ENCODE measurements at regions not wholly inside any gene's neighbourhood (a gene's known extent, or its start where the extent isn't known, plus 50 kb on each side); places are given as distances from the start of the nearest gene placed in this dataset.

DNA sequence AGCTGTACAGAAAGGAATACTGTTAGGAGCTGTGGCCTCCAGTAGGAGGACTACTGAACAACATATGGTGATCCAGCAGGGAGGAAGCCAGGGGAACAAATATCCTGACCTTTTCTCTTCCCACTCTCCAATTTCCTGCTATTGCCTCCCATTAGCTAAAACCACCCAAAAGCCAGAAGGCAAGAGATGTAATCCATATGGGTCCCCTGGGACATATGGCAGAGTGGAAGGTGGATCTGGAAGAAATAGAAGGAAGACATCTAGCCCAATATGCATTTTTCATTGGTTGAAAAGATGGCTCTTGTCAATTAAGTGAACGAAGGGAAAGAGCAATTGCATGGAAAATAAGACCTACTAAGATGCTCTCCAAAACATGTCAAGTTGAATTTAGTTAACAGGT is 167.2 kb downstream of the CNTN3 start:
- TF ChIP-seq MXI1 (IDR thresholded peaks at IDR 0.05; ENCODE audit: low read depth, low read length) (no peak), POLR2AphosphoS5 (IDR thresholded peaks at IDR 0.05; ENCODE audit: low read depth, low read length) (no peak)
